DOHH2 (cell line): ENCODE measurements at regions not wholly inside any gene's neighbourhood (a gene's known extent, or its start where the extent isn't known, plus 50 kb on each side); places are given as distances from the start of the nearest gene placed in this dataset.

Source experiments
- CTCF ChIP-seq: fragments of 200-600 bp; sonication (generic); IDR thresholded peaks from one replicate; pipeline ENCODE4 v1.5.1; 2014; ENCODE audit warnings: antibody characterized with exemption, mild to moderate bottlenecking, low read depth, low read length; ENCODE audit not compliant: poor library complexity, severe bottlenecking
- EZH2phosphoT487 ChIP-seq: fragments of 200-600 bp; sonication (generic); IDR thresholded peaks from 2 replicates; pipeline ENCODE4 v1.6.1; 2017; ENCODE audit warnings: borderline replicate concordance, mild to moderate bottlenecking, antibody characterized with exemption, low read length, moderate library complexity, mixed read lengths

- no peak for TF ChIP-seq CTCF
- no peak for TF ChIP-seq EZH2phosphoT487
These were observed 305.4 kb upstream of the F9 start for GRCh38 chrX:139224953-139225665.
